Stimulated activated CD8-positive, alpha-beta memory T cell treated with anti-CD3 and anti-CD28 coated beads, Interleukin-4, amount 100 ng/mL, for 24 hours (primary cell): ENCODE measurements at regions not wholly inside any gene's neighbourhood (a gene's known extent, or its start where the extent isn't known, plus 50 kb on each side); places are given as distances from the start of the nearest gene placed in this dataset.

ENCODE experiments used
- DNase-seq: peaks from one replicate; pipeline ENCODE4 v3.0.0-alpha.2; 2020; ENCODE audit warnings: low read depth

- DNase-seq, result no peak
Observed at GRCh38 chr10:43818687-43819086, 170.0 kb upstream of the ZNF32 start.

DNA sequence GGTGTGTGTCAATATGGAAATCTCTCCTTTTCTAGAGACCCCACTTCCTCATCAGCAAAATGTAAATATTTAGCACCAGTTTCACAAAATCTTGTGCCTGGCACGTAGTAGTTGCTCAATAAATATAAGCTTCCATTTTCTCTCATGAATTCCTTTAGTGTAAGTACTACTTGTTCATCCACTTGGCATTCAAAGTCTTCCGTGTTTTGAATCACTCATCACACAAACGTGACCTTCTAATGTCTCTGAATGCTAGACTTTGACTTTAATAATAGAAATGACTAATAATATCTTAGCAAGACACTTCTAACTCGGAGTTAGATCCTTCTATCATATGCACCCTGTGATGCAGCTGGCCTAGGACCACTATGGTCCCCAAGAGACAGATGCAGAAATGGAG lies 168.7 kb upstream of the ZNF32 start:
- DNase-seq, result no peak

- DNase-seq, result peak; percentile 60
Observed at GRCh38 chr10:43816351-43817321, 168.0 kb upstream of the ZNF32 start.

DNA sequence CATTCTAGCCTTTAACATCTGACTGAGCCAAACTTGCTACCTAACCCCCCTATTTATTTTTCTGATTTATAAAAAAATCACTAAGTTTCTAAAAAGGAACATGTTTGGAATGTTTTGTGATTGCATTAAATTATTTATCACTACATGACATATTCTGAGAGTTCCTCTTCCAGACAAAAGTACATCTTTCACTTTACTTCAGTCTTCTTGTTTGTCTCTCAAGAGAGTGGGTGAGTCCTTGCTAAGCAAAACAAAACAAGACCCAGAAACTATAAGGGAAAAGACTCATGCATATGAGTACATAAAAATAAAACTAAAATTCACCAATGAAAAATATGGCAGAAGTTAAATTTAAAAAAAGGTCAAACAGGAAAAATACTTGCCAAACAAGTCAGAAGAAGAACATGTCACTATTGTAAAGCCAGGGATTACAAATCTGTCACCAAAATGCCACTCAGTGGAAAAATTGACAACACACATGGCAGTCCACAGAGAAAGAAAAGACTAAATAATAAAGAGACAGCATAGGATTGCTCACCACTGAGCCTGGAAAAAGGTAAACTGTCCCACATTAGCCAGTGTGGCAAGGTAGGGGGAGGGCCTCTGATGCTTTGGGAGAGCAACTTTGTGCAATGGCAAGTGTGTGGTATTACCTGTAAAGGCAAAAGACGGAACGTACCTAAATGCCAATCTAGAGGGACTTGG lies 166.7 kb upstream of the ZNF32 start:
- no peak for DNase-seq

DNA sequence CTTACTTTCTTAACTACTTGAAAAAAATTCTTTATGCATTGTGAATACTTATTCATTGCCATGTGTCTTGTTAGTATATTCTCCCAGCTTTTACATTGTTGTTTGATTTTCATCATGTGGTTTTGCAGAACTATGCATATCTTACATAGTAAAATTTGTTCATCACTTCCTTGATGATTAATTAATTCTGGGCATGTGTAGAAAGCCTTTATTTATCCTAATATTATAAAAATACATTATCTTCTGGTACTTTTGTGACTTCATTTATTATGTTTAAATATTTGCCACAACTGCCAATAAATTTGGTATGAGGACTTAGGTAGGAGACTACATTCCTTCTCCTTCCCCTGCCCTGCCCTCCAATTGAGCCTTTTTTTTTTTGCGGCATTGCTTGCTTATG lies 166.0 kb upstream of the ZNF32 start:
- DNase-seq, result no peak

DNA sequence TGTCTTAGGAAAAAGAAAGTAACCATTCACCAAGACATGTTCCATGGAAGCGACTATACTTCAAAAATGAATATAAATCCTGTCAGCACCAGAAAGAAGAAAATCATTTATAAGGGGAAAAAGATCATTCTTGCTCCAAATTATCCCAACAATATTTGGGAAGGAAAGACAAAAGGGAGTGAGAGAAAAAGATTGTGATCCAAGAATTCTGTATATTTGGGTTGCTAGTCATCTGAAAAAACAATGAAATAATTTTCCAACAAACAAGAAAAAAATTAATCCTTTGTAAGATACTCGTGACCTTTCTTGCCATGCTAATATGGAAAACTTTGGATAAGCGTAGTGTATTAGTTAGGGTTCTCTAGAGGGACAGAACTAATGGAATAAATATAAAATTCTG lies 163.2 kb upstream of the ZNF32 start:
- no peak for DNase-seq

- no peak for DNase-seq
Observed at GRCh38 chr10:43809211-43809930, 160.7 kb upstream of the ZNF32 start.

GRCh38 chr10:43808136-43808535 lies 159.5 kb upstream of the ZNF32 start:
- DNase-seq, result no peak

DNA sequence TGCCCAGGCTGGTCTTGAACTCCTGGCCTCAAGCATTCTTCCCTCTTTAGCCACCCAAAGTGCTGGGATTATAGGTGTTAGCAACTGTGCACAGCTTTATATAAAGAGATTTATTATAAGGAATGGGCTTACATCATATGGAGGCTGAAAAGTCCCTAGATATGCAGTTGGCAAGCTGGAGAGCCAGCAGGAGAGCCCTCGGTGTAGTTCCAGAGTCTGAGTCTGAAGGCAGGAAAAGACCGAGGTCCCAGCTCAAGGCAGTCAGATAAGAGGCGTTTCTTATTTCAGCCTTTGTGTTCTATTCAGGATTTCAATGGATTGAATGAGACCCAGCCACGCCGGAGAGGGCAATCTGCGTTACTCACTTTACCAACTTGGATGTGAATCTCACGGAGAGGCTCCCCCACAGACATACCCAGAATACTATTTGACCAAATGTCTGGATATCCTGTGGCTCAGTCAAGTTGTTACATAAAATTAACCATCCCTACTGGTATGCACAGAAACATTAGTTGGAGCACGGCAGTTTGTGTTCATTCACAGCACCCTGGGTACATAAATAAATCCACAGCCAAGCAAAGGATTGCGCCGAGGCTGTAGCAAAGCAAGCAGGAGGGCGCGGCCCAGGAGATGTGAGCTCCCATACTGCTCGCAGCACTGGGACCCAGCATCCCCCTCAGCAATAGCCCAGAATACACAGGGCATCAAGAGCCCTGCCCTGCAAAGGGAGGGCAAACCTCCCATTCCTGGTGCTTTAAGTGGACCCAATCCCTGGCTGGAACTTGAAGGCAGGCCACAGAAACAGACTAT lies 158.4 kb upstream of the ZNF32 start:
- DNase-seq, result no peak

- DNase-seq, result no peak
Observed at GRCh38 chr10:43803791-43804190, 155.1 kb upstream of the ZNF32 start.

GRCh38 chr10:43802988-43803696 lies 154.5 kb upstream of the ZNF32 start:
- DNase-seq, result no peak

- DNase-seq, result no peak
Observed at GRCh38 chr10:43801626-43802025, 152.9 kb upstream of the ZNF32 start.

DNA sequence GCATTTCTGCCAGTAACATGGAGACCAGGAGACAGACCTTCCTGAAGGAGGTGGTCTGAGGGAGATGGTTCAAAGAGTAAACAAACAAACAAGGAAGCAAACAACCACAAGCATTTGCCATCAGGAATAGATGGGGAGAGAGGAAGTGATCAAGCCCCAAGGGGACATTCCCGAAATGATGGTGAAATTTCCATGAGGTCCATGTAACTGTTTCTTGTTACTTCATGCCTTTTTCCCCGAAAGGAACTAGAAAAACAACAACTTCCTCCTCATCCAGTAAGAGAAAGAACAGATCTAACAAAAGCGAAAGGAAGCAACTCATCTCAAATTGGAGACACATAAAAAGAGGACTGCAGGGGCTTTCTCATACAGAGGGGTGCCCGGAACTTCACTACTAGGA lies 152.5 kb upstream of the ZNF32 start:
- no peak for DNase-seq

GRCh38 chr10:43796781-43797180 lies 148.1 kb upstream of the ZNF32 start:
- DNase-seq, result no peak

- no peak for DNase-seq
Observed at GRCh38 chr10:43795639-43796038, 147.0 kb upstream of the ZNF32 start.

GRCh38 chr10:43795093-43795492 lies 146.4 kb upstream of the ZNF32 start:
- DNase-seq, result no peak

DNA sequence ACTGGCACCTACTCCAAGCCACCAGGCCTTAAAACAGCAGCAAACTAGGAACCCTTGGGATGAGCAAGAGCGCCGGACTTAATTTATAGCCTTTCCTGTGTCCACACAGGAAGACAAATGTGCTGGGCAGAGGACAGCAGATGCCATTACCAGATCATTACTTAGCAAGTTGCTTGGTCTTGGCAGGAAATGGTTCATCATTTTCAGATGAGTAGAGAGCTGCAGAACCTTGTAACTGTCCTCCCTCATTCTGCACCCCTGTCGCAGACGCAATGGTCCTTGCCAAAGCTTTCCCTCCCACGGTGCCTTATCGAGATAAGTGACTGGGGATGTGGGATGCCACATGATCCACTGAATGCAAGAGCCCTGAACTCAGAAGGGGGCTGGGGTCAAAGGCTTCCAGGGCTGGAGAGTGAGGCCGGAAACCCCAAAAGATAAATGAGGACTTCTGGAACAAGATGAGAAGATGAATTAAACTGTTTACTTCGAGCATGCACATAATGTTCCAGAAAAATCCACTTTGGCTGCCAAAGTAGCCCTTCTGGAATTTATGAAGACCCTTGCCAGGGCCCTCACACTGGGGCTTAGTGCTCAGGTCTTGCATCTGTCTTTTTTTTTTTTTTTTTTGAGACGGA lies 145.6 kb upstream of the ZNF32 start:
- DNase-seq, result no peak

GRCh38 chr10:43793704-43794103 lies 145.0 kb upstream of the ZNF32 start:
- no peak for DNase-seq

DNA sequence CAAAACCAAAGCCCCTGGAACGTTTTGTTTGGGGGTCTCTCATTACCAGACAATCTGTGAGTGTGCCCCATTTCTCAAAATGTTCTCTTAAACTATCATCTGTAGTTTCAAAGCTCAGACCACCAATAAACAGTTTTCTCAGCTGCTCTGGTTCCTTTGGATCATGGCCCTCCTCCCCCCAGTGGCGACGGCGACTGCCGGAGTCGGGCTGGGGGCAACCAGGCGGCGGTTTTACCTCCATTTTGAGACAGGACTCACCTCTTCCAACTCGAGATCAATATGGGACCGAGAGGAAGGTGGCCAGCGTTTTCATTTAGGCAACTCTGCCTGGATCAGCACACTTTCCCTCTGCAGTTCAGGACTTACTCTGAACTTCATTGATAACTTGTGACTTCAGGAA lies 141.5 kb upstream of the ZNF32 start:
- DNase-seq, result no peak

DNA sequence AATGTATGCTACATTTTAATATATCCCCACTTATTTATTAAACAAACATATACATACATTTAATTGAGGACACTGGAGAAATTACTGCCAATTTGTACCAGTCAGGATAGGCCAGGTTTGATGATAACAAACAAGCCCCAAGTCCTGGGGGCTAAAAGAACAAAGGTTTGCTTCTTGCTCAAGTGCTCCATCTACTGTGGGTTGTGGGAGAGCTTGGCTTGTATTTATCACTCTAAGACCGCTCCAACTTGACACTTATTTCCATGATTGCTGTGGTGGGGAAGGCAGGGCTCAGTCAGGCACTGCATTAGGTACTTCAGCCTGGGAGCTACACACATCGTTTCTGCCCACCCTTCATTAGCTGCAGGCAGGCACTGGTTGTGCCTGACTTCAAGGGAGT lies 136.6 kb upstream of the ZNF32 start:
- DNase-seq, result no peak

- DNase-seq, result no peak
Observed at GRCh38 chr10:43782814-43783213, 134.1 kb upstream of the ZNF32 start.
